ENCODE measurements at regions not wholly inside any gene's neighbourhood (a gene's known extent, or its start where the extent isn't known, plus 50 kb on each side); places are given as distances from the start of the nearest gene placed in this dataset.

- no peak for TF ChIP-seq CTCF (IDR thresholded peaks at IDR 0.05)
- TF ChIP-seq POLR2A (IDR thresholded peaks at IDR 0.05), result no peak
Measured at GRCh38 chr6:121993362-121993761, 406.1 kb upstream of the HSF2 start.

Data from tibial nerve (tissue), 3 donors.